Suprapubic skin (tissue), 3 donors: ENCODE measurements at regions not wholly inside any gene's neighbourhood (a gene's known extent, or its start where the extent isn't known, plus 50 kb on each side); places are given as distances from the start of the nearest gene placed in this dataset.

Source experiments
- CTCF ChIP-seq, 2 donors: fragments of 200-600 bp in 1 of 2; fragments of 450-650 bp in 1 of 2; sonication (generic) in 1 of 2; IDR thresholded peaks; one replicate each; pipeline ENCODE4 v1.5.1; 2016 to 2019; ENCODE audit warnings: antibody characterized with exemption in 2 of 2, mild to moderate bottlenecking in 1 of 2, moderate library complexity in 1 of 2
- EP300 ChIP-seq: sonication (generic); formaldehyde crosslinking; IDR thresholded peaks from one replicate; pipeline ENCODE4 v1.6.1; 2017; ENCODE audit warnings: antibody characterized with exemption

DNA sequence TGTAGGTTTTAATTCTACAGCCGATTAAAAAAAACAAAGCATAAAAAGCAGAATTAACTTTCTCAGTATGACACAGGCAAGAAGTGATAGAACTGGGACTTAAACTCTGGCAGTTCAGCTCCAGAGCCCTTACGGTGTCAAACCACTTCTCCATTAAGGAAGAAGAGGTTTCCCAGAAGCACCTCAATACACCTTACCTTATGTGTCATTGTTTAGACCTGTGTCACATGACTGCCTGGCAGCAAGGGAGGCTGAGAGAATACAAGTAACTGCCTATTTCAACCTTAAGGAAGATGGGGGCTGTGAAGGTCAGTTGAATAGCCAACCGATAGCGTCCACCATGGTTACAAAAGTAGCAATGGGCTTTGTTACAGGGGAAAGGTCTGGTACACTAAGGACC lies 54.6 kb upstream of the ARHGAP5 start:
- no peak for TF ChIP-seq CTCF (IDR thresholded peaks at IDR 0.05)
- no peak for TF ChIP-seq EP300
